Adrenal gland (tissue), 9 donors: ENCODE measurements at regions not wholly inside any gene's neighbourhood (a gene's known extent, or its start where the extent isn't known, plus 50 kb on each side); places are given as distances from the start of the nearest gene placed in this dataset.
"Not testable (repeated sequence)": the region's sequence is repeated elsewhere in the genome, so short reads cannot be mapped to it uniquely, and the experiment has no call there.

Experiments used
- DNase-seq, 7 donors: peaks; one replicate each; pipeline ENCODE4 v3.0.0-alpha.2; 2019 to 2020
- H3K27ac ChIP-seq, 5 donors: fragments of 200-600 bp; sonication (generic) in 4 of 5; 1 replicate in 3 of 5; 2 replicates in 2 of 5; pipeline versions ENCODE4 v1.5.1 to v1.8.0; 2016 to 2020; ENCODE audit warnings: mild to moderate bottlenecking in 1 of 5
- H3K27me3 ChIP-seq: fragments of 200-600 bp; 2 replicates; pipeline ENCODE4 v1.8.0; 2021
- H3K36me3 ChIP-seq, 2 donors: fragments of 200-600 bp; replicated peaks in 1 of 2; 1 replicate in 1 of 2; 2 replicates in 1 of 2; pipeline versions ENCODE4 v1.5.1 to v1.8.0; 2018 to 2022
- H3K4me1 ChIP-seq, 2 donors: fragments of 200-600 bp; replicated peaks in 1 of 2; 1 replicate in 1 of 2; 2 replicates in 1 of 2; pipeline versions ENCODE4 v1.5.1 to v1.8.0; 2018 to 2021
- H3K4me3 ChIP-seq, 4 donors: fragments of 200-600 bp; sonication (generic) in 3 of 4; one replicate each; pipeline ENCODE4 v1.5.1; 2016 to 2018
- H3K9me3 ChIP-seq, 3 donors: fragments of 200-600 bp; sonication (generic) in 1 of 3; replicated peaks in 1 of 3; 1 replicate in 2 of 3; 2 replicates in 1 of 3; pipeline versions ENCODE4 v1.5.1 to v1.8.0; 2016 to 2021
- POLR2A ChIP-seq, 2 donors: fragments of 450-650 bp; IDR thresholded peaks; one replicate each; pipeline ENCODE4 v1.6.1; 2017; ENCODE audit warnings: antibody characterized with exemption in 2 of 2, mild to moderate bottlenecking in 2 of 2, moderate library complexity in 1 of 2
- WGBS, 4 donors: extraction: QIAGEN DNeasy Blood & Tissue Kit in 2 of 4; methylation state at CpG; one replicate each; pipeline versions ENCODE4 v1.1.5 to v1.1.7; 2013 to 2017; 5-methylcytosine and 5-hydroxymethylcytosine counted together
- intact Hi-C, 2 donors: fragments of 100-400 bp; cut with DNase I; formaldehyde crosslinking; loops; one replicate each; pipeline versions ENCODE4 v1.14.1 to v1.15.0; 2022 to 2023
- TF ChIP-seq, protein P1 (sequence below), 6 experiments: fragments of 450-650 bp in 4 of 6; fragments of 200-600 bp in 2 of 6; sonication (generic) in 1 of 6; IDR thresholded peaks; 1 replicate in 5 of 6; 2 replicates in 1 of 6; pipeline versions ENCODE4 v1.5.1 to v1.8.0; 2016 to 2021; ENCODE audit warnings: antibody characterized with exemption in 6 of 6, mild to moderate bottlenecking in 2 of 6, moderate library complexity in 1 of 6
- donor health status: healthy with polysubstance abuse.
- donor health status: Bipolar disorder and iron deficiency.
- donor health status: DM: yes; HTN: yes; CAD: no.
- donor health status: DM: no; HTN: no; CAD: no.
- donor health status: DM: no; HTN: no; CAD: no.

DNA sequence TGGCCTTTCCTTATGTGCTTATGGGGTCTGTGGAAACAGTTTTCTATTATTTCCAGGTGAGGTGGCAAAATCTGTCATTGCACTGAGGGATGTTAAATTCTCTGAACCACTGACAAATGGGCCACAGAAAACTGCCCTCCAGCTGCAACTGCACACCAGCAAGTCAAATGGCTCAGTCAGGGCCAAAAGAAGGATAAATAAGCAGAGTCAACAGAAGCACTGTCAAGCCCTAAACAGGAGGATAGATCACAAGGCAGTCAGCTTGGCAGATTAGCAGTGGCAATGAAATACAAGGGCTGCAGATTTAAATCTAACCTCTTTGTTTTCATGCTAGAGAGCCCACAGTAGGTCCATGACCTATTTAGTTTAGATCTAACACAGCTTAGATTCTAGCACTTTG lies 435.6 kb downstream of the ETS1 start:
- no peak for DNase-seq
- intact Hi-C loops, result loop anchor here in 1 of 2 donors (10.0 kb wide), 1 partner anchor 117 kb away; no protein-coding TSS in a partner anchor
- Histone ChIP-seq H3K27ac (no peak overlapping the region), H3K27me3 (no peaks in the 10 kb centered on the region), H3K9me3 (no peaks in the 10 kb centered on the region), H3K36me3 (no peaks in the 10 kb centered on the region), H3K4me3 (no peak overlapping the region), H3K4me1 (peaks cover 3 to 8% of the 10 kb centered on the region in 2 donors)
- TF ChIP-seq, protein P1, sequence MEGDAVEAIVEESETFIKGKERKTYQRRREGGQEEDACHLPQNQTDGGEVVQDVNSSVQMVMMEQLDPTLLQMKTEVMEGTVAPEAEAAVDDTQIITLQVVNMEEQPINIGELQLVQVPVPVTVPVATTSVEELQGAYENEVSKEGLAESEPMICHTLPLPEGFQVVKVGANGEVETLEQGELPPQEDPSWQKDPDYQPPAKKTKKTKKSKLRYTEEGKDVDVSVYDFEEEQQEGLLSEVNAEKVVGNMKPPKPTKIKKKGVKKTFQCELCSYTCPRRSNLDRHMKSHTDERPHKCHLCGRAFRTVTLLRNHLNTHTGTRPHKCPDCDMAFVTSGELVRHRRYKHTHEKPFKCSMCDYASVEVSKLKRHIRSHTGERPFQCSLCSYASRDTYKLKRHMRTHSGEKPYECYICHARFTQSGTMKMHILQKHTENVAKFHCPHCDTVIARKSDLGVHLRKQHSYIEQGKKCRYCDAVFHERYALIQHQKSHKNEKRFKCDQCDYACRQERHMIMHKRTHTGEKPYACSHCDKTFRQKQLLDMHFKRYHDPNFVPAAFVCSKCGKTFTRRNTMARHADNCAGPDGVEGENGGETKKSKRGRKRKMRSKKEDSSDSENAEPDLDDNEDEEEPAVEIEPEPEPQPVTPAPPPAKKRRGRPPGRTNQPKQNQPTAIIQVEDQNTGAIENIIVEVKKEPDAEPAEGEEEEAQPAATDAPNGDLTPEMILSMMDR (IDR thresholded peaks at IDR 0.05), result no peak
- TF ChIP-seq POLR2A (IDR thresholded peaks at IDR 0.05), result no peak

DNA sequence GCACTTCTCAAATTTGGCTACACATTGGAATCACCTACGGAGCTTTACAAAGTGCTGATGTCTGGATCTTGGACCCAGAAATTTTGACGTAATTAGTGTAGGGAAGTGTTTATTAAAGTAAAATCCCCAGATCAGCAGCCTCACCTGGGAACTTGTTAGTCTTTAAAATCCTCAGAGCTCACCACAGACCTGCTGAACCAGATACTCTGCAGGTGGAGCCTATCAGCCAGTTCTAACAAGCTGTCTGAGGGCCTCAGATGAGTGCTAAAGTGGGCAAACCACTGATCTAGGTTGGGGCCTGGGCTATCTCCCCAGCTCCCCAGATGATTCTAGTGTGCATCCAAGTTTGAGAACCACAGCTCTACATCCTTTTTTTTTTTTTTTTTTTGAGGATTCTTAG lies 436.0 kb downstream of the ETS1 start:
- Histone ChIP-seq H3K9me3 (no peaks in the 10 kb centered on the region), H3K36me3 (no peaks in the 10 kb centered on the region), H3K27ac (no peak overlapping the region), H3K4me3 (no peak overlapping the region), H3K4me1 (peaks cover 3 to 10% of the 10 kb centered on the region in 2 donors), H3K27me3 (no peaks in the 10 kb centered on the region)
- DNase-seq, result no peak
- intact Hi-C loops, result loop anchor here in 1 of 2 donors (10.0 kb wide), 1 partner anchor 117 kb away; no protein-coding TSS in a partner anchor
- 80 to 95% (median 90%) methylated on average over 2 of the region's 2 CpGs for WGBS, 4 donors
- TF ChIP-seq, protein P1 (IDR thresholded peaks at IDR 0.05), result no peak
- TF ChIP-seq POLR2A (IDR thresholded peaks at IDR 0.05), result no peak

GRCh38 chr11:128148208-128148607 lies 439.1 kb downstream of the ETS1 start:
- no peak overlapping the region for H3K27ac ChIP-seq
- no peak for DNase-seq
- H3K4me3 ChIP-seq, result no peak overlapping the region
- H3K27me3 ChIP-seq, result no peaks in the 10 kb centered on the region
- H3K36me3 ChIP-seq, result no peaks in the 10 kb centered on the region
- H3K4me1 ChIP-seq, result peaks cover 3 to 10% of the 10 kb centered on the region in 2 donors
- H3K9me3 ChIP-seq, result no peaks in the 10 kb centered on the region
- TF ChIP-seq, protein P1 (IDR thresholded peaks at IDR 0.05), result no peak
- no peak for TF ChIP-seq POLR2A (IDR thresholded peaks at IDR 0.05)
- intact Hi-C loops, result no loop called here
- 91 to 95% (median 94%) methylated on average over 6 of the region's 6 CpGs for WGBS, 4 donors

- peak in 1 of 7 donors; percentile 15 for DNase-seq
- no peak for TF ChIP-seq POLR2A (IDR thresholded peaks at IDR 0.05)
- H3K27me3 ChIP-seq, result no peaks in the 10 kb centered on the region
- H3K4me3 ChIP-seq, result no peak overlapping the region
- intact Hi-C loops, result no loop called here
- no peaks in the 10 kb centered on the region for H3K9me3 ChIP-seq
- peak overlapping the region in 1 of 5 donors; percentile 6 for H3K27ac ChIP-seq
- WGBS, 4 donors, result 35 to 43% (median 39%) methylated on average over 5 of the region's 5 CpGs
- no peaks in the 10 kb centered on the region for H3K36me3 ChIP-seq
- peaks cover 3 to 10% of the 10 kb centered on the region in 2 donors for H3K4me1 ChIP-seq
These were observed 440.3 kb downstream of the ETS1 start for GRCh38 chr11:128146926-128147605.

GRCh38 chr11:128140293-128140692 lies 447.1 kb downstream of the ETS1 start:
- intact Hi-C loops, H3K27ac ChIP-seq, H3K9me3 ChIP-seq, H3K36me3 ChIP-seq, H3K4me1 ChIP-seq, H3K4me3 ChIP-seq, DNase-seq, H3K27me3 ChIP-seq: not testable (repeated sequence)
- WGBS, 4 donors, result 94 to 100% (median 100%) methylated on average over 2 to 4 of the region's 6 CpGs; no CpG with 5 or more reads in 1 of the 4 donors
